Stomach (tissue), 8 donors: ENCODE measurements at regions not wholly inside any gene's neighbourhood (a gene's known extent, or its start where the extent isn't known, plus 50 kb on each side); places are given as distances from the start of the nearest gene placed in this dataset.

Source experiments
- DNase-seq, 2 donors: peaks; one replicate each; pipeline versions ENCODE4 v3.0.0 to v3.0.0-alpha.2; 2013 to 2019
- H3K27ac ChIP-seq, 5 donors: fragments of 200-600 bp in 4 of 5; sonication (generic) in 4 of 5; one replicate each; pipeline ENCODE4 v1.5.1; 2013 to 2019; ENCODE audit warnings: mild to moderate bottlenecking in 1 of 5, moderate library complexity in 1 of 5
- H3K27me3 ChIP-seq, 3 donors: fragments of 200-600 bp; sonication (generic); one replicate each; pipeline ENCODE4 v1.5.1; 2017 to 2019; ENCODE audit warnings: mixed run types in 1 of 3
- H3K36me3 ChIP-seq, 4 donors: fragments of 200-600 bp; sonication (generic); 1 replicate in 3 of 4; 2 replicates in 1 of 4; pipeline ENCODE4 v1.5.1; 2016 to 2019
- H3K4me1 ChIP-seq, 4 donors: fragments of 200-600 bp; sonication (generic); one replicate each; pipeline ENCODE4 v1.5.1; 2016 to 2019
- H3K4me3 ChIP-seq, 4 donors: fragments of 200-600 bp; sonication (generic) in 3 of 4; one replicate each; pipeline ENCODE4 v1.5.1; 2016 to 2019; ENCODE audit warnings: mild to moderate bottlenecking in 1 of 4
- H3K9me3 ChIP-seq, 4 donors: fragments of 200-600 bp; sonication (generic); one replicate each; pipeline ENCODE4 v1.5.1; 2016 to 2019
- CTCF ChIP-seq, 7 experiments: fragments of 450-650 bp in 4 of 7; fragments of 200-600 bp in 3 of 7; sonication (generic) in 3 of 7; IDR thresholded peaks; one replicate each; pipeline ENCODE4 v1.5.1; 2016 to 2019; ENCODE audit warnings: antibody characterized with exemption in 7 of 7, control low read depth in 2 of 7, mild to moderate bottlenecking in 1 of 7
- EP300 ChIP-seq: sonication (generic); formaldehyde crosslinking; IDR thresholded peaks from one replicate; pipeline ENCODE4 v1.6.1; 2017; ENCODE audit warnings: antibody characterized with exemption
- POLR2A ChIP-seq, 4 donors: fragments of 450-650 bp; IDR thresholded peaks; one replicate each; pipeline ENCODE4 v1.6.1; 2016; ENCODE audit warnings: antibody characterized with exemption in 4 of 4, control low read depth in 2 of 4, mild to moderate bottlenecking in 1 of 4, moderate library complexity in 1 of 4
- POLR2AphosphoS5 ChIP-seq, 3 donors: sonication (generic); formaldehyde crosslinking; IDR thresholded peaks; one replicate each; pipeline ENCODE4 v1.6.1; 2016; ENCODE audit warnings: antibody characterized with exemption in 3 of 3
- WGBS, 5 donors: extraction: QIAGEN DNeasy Blood & Tissue Kit in 3 of 5; methylation state at CpG; one replicate each; pipeline versions ENCODE4 v1.1.5 to v1.1.7; 2013 to 2018; 5-methylcytosine and 5-hydroxymethylcytosine counted together
- intact Hi-C: fragments of 100-400 bp; cut with DNase I; formaldehyde crosslinking; loops from one replicate; pipeline ENCODE4 v1.15.1; 2023; ENCODE audit warnings: low total_unique reads
- donor health status: healthy with polysubstance abuse.
- donor health status: Bipolar disorder and iron deficiency.
- donor health status: healthy.

DNA sequence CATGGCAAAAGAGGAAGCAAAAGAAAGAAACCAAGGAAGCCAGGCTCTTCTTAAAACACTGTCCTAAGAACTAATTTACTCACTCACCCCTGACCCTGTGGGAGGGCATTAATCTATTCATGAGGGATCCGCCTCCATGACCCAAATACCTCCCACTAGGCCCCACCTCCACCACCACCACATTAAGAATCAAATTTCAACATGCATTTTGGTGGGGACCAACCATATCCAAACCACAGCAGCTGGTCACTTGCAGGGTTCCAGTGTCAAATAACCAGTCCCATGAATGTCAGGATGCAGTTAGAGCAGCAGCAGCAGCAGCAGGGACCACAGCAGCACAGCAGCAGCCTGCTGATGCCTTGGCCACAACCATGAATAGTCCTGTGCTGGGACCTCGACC, 83.8 kb downstream of the ZC3H11B start:
- TF ChIP-seq CTCF (IDR thresholded peaks at IDR 0.05) (no peak), EP300 (no peak), POLR2A (IDR thresholded peaks at IDR 0.05) (no peak), POLR2AphosphoS5 (IDR thresholded peaks at IDR 0.05) (no peak)

GRCh38 chr1:219528633-219529032, 84.3 kb downstream of the ZC3H11B start:
- Histone ChIP-seq H3K4me1 (no peaks in the 10 kb centered on the region), H3K36me3 (no peaks in the 10 kb centered on the region), H3K27me3 (no peaks in the 10 kb centered on the region), H3K4me3 (no peak overlapping the region), H3K9me3 (no peaks in the 10 kb centered on the region), H3K27ac (no peak overlapping the region)
- DNase-seq, result no peak
- TF ChIP-seq CTCF (IDR thresholded peaks at IDR 0.05) (no peak), POLR2AphosphoS5 (IDR thresholded peaks at IDR 0.05) (no peak), POLR2A (IDR thresholded peaks at IDR 0.05) (no peak), EP300 (no peak)
- intact Hi-C loops, result no loop called here
- WGBS, 5 donors, result 85 to 92% (median 87%) methylated on average over 3 of the region's 3 CpGs

More for the DNA sequence above, 83.8 kb downstream of the ZC3H11B start:
- Histone ChIP-seq H3K27ac (no peak overlapping the region), H3K27me3 (no peaks in the 10 kb centered on the region), H3K9me3 (no peaks in the 10 kb centered on the region), H3K36me3 (no peaks in the 10 kb centered on the region), H3K4me3 (no peak overlapping the region), H3K4me1 (no peaks in the 10 kb centered on the region)
- DNase-seq, result no peak
- intact Hi-C loops, result no loop called here
- 36 to 56% (median 54%) methylated on average over 2 of the region's 2 CpGs for WGBS, 5 donors

GRCh38 chr1:219527994-219528393, 84.9 kb downstream of the ZC3H11B start:
- no peak for DNase-seq
- no peak overlapping the region for H3K4me3 ChIP-seq
- H3K36me3 ChIP-seq, result no peaks in the 10 kb centered on the region
- no peaks in the 10 kb centered on the region for H3K4me1 ChIP-seq
- 68 to 79% (median 74%) methylated on average over 3 of the region's 3 CpGs for WGBS, 5 donors
- intact Hi-C loops, result no loop called here
- H3K9me3 ChIP-seq, result no peaks in the 10 kb centered on the region
- TF ChIP-seq POLR2AphosphoS5 (IDR thresholded peaks at IDR 0.05) (no peak), POLR2A (IDR thresholded peaks at IDR 0.05) (no peak), EP300 (no peak), CTCF (IDR thresholded peaks at IDR 0.05) (no peak)
- no peak overlapping the region for H3K27ac ChIP-seq
- H3K27me3 ChIP-seq, result no peaks in the 10 kb centered on the region

GRCh38 chr1:219526074-219526473, 86.8 kb downstream of the ZC3H11B start:
- H3K27ac ChIP-seq, result no peak overlapping the region
- no peaks in the 10 kb centered on the region for H3K4me1 ChIP-seq
- intact Hi-C loops, result no loop called here
- no peaks in the 10 kb centered on the region for H3K36me3 ChIP-seq
- TF ChIP-seq CTCF (IDR thresholded peaks at IDR 0.05) (no peak), POLR2AphosphoS5 (IDR thresholded peaks at IDR 0.05) (no peak), EP300 (no peak), POLR2A (IDR thresholded peaks at IDR 0.05) (no peak)
- DNase-seq, result no peak
- no peak overlapping the region for H3K4me3 ChIP-seq
- H3K9me3 ChIP-seq, result no peaks in the 10 kb centered on the region
- 68 to 84% (median 73%) methylated on average over 2 of the region's 2 CpGs for WGBS, 5 donors
- H3K27me3 ChIP-seq, result no peaks in the 10 kb centered on the region
